ENCODE measurements at regions not wholly inside any gene's neighbourhood (a gene's known extent, or its start where the extent isn't known, plus 50 kb on each side); places are given as distances from the start of the nearest gene placed in this dataset.

DNA sequence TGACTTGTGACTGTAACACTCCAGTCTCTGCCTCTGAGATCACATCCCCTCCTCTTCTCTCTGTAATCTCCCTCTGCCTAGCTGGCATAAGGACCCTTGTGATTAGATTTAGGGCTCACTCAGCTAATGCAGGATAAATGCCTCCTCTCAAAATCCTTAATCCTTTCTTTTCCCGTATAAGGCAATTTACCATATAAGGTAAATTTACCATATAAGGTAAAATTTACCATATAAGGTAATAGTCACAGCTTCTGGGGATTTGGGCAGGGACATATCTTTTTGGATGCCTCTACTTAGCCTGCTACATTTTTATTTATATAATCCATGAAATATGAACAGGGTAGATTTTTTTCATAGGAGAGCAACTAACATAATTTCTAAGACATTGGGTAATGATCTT lies 318.0 kb upstream of the PUM3 start:
- no peak overlapping the region for H3K4me3 ChIP-seq (ENCODE audit: low read depth, low read length)
- no peak for DNase-seq (ENCODE audit: low read depth)
- TF ChIP-seq, protein P1, sequence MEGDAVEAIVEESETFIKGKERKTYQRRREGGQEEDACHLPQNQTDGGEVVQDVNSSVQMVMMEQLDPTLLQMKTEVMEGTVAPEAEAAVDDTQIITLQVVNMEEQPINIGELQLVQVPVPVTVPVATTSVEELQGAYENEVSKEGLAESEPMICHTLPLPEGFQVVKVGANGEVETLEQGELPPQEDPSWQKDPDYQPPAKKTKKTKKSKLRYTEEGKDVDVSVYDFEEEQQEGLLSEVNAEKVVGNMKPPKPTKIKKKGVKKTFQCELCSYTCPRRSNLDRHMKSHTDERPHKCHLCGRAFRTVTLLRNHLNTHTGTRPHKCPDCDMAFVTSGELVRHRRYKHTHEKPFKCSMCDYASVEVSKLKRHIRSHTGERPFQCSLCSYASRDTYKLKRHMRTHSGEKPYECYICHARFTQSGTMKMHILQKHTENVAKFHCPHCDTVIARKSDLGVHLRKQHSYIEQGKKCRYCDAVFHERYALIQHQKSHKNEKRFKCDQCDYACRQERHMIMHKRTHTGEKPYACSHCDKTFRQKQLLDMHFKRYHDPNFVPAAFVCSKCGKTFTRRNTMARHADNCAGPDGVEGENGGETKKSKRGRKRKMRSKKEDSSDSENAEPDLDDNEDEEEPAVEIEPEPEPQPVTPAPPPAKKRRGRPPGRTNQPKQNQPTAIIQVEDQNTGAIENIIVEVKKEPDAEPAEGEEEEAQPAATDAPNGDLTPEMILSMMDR (IDR thresholded peaks at IDR 0.05; ENCODE audit: insufficient read depth, low read length) = no peak

DNA sequence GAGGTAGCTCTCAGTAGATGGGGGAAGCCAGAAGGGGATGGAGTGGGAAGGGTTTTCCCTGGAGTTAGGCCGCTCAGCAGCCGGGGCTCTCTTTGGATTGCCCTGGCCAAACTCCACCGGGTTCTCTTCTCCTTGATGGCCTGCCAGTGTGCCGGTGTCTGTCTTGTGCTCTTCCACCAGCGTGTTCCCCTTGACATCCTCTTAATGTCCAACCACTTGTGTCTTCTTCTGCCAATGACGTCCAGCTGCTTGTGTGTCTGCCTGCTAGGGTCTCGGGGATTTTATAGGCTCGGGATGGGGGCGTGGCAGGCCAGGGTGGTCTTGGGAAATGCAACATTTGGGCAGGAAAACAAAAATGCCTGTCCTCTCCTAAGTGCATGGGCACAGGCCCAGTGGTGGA lies 313.1 kb upstream of the PUM3 start:
- TF ChIP-seq, protein P1 (IDR thresholded peaks at IDR 0.05; ENCODE audit: insufficient read depth, low read length) = no peak
- DNase-seq (ENCODE audit: low read depth) = no peak
- no peak overlapping the region for H3K4me3 ChIP-seq (ENCODE audit: low read depth, low read length)

DNA sequence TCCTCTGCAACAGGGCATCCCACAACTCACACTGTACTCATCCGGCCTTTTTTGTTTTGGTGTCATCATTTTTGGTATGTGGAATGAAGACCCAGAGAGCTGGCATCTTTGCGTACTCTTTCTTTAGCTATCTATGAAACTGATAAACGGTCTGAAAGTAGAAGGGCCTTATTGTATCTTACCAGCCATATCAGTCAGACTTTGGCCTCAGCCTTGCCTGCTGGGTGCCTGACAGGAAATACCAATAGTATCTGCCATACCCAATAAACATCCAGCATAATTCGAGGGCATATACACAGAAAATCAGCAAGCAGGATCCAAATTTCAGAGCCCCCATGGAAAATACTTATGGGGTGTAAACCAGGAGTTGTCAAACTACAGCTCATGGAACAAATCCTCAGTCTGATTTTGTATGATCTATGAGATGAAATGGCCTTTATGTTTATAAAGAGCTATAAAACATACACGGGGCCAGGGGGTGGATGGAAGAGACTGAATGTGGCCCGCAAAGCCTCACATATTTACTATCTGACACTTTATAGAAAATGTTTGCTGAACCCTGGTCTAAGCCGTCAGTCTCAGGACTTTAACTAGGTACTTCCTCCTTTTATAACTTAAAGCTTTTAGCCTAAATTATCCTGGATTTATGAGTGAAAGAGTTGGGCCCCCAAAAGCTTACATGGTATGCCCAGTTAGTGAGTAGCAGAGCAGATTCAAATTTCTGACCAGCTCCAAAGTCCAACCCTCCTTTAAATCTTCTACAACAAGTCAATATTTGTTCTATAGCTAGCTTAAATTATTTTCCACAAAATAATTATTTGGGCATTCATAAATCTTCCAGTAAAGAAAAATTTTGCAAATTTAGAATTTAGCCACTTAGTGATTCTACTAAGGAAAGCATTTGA lies 308.0 kb upstream of the PUM3 start:
- TF ChIP-seq, protein P1 (IDR thresholded peaks at IDR 0.05; ENCODE audit: insufficient read depth, low read length) = no peak
- no peak for DNase-seq (ENCODE audit: low read depth)
- H3K4me3 ChIP-seq (ENCODE audit: low read depth, low read length) = no peak overlapping the region

DNA sequence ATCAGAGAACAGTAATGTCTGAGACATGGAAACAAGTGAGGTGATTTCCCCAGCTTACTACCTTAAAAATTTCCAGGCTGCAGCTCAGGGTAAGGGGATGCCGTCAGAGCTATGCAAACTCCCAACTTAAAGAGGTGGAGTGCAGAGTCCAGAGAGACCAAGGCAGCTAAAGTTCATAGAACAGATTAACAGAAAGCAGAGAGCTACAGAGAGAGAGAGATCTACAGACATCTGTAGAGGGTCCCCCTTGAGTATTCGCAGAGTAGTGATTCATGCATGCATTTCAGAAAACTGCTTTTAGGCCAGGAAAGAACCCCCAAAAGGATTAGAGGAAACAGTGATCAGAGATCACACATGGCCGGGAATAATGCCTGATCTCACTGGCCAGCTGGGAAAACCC lies 306.2 kb upstream of the PUM3 start:
- TF ChIP-seq, protein P1 (IDR thresholded peaks at IDR 0.05; ENCODE audit: insufficient read depth, low read length) = no peak
- no peak overlapping the region for H3K4me3 ChIP-seq (ENCODE audit: low read depth, low read length)
- DNase-seq (ENCODE audit: low read depth) = no peak

DNA sequence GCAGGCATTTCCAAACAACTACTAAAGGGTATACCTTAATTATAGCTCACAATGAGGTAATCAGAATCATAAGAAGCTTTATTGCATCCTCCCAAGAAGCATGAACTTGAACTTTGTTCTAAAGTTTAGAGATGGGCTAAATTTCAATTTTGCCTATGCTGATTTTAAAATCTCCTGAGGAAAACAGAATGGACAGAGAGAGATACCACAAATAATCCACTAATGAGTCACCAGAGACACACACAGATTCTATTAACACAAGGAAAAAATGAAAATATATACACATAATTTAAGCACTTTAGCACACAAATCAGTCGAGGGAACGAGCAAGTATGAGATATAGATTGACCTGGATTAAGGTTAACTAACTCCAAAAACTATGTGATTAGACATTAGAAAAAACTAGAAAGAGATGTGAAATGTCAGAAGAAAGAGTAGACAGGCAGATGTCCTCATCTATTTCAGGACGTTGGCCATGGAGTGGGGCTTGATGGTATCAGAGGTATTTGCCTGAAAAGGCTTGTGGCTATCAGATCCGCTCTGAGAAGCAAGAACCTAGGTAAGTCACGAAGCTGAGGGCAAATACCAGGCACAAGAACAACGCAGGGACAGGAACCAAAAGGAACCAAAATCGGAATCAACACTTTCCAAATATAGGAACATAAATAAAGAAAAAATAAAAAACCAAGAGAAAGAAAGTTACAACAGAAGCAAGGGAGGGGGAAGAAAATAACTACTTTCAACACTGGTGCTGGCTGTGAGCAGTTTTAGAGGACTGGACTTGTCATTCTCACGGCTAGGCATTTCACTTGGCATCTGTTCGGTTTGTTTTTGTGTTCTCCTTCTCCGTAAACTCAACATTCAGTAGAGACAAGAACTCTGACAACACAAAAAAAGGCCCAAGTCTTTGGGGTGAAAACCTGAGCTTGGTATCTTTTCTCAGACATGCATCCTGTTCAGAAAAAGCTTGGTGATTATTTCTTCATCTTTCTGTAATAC lies 294.6 kb upstream of the PUM3 start:
- TF ChIP-seq, protein P1 (IDR thresholded peaks at IDR 0.05; ENCODE audit: insufficient read depth, low read length) = no peak
- DNase-seq (ENCODE audit: low read depth) = no peak
- H3K4me3 ChIP-seq (ENCODE audit: low read depth, low read length) = no peak overlapping the region

DNA sequence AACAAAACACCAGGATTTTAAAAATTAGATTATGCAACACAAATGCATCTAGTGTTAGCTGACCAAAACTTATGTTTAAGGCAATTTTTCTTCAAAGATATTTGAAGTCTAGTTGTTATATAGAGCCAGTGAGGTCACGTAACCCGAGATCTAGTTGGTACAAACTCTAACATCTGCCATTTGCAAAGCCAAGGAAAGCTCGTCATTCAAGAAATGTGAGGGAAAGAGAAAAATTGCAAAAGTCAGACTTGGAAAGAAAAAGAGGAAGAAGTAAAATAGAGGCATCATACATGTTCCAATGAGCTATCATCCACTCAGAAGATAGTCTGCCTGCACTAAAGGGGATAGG lies 293.4 kb upstream of the PUM3 start:
- TF ChIP-seq, protein P1 (IDR thresholded peaks at IDR 0.05; ENCODE audit: insufficient read depth, low read length) = no peak
- no peak for DNase-seq (ENCODE audit: low read depth)
- H3K4me3 ChIP-seq (ENCODE audit: low read depth, low read length) = no peak overlapping the region
